ENCODE measurements at regions not wholly inside any gene's neighbourhood (a gene's known extent, or its start where the extent isn't known, plus 50 kb on each side); places are given as distances from the start of the nearest gene placed in this dataset.

DNA sequence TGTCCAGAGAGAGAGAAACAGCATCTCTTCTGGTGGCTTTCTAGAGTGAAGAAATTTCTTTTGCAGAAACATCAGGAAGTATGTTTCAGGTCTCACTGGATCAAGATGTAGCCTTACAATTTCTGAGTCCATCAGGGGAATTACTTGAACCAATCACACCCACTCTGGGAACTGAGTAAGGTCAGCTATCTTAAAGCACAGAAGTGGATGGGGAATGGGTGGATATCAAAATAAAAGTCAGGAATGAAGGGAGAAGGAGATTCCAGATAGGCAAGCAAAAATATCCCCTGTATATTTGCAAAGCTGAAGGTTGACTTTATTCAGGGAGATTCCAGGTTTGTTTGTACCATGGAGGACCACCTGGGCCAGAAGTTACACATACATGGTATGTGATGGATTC is 188.0 kb downstream of the CYRIA start:
- TF ChIP-seq, protein P1, sequence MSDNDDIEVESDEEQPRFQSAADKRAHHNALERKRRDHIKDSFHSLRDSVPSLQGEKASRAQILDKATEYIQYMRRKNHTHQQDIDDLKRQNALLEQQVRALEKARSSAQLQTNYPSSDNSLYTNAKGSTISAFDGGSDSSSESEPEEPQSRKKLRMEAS (IDR thresholded peaks at IDR 0.05), result no peak
- no peak for TF ChIP-seq SP1 (IDR thresholded peaks at IDR 0.05)
- TF ChIP-seq, protein P2, sequence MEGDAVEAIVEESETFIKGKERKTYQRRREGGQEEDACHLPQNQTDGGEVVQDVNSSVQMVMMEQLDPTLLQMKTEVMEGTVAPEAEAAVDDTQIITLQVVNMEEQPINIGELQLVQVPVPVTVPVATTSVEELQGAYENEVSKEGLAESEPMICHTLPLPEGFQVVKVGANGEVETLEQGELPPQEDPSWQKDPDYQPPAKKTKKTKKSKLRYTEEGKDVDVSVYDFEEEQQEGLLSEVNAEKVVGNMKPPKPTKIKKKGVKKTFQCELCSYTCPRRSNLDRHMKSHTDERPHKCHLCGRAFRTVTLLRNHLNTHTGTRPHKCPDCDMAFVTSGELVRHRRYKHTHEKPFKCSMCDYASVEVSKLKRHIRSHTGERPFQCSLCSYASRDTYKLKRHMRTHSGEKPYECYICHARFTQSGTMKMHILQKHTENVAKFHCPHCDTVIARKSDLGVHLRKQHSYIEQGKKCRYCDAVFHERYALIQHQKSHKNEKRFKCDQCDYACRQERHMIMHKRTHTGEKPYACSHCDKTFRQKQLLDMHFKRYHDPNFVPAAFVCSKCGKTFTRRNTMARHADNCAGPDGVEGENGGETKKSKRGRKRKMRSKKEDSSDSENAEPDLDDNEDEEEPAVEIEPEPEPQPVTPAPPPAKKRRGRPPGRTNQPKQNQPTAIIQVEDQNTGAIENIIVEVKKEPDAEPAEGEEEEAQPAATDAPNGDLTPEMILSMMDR (IDR thresholded peaks at IDR 0.05; ENCODE audit: low read depth, low read length, missing input control), result no peak
- TF ChIP-seq TAF1 (conservative IDR thresholded peaks at IDR 0.05), result no peak
- TF ChIP-seq, protein P3, sequence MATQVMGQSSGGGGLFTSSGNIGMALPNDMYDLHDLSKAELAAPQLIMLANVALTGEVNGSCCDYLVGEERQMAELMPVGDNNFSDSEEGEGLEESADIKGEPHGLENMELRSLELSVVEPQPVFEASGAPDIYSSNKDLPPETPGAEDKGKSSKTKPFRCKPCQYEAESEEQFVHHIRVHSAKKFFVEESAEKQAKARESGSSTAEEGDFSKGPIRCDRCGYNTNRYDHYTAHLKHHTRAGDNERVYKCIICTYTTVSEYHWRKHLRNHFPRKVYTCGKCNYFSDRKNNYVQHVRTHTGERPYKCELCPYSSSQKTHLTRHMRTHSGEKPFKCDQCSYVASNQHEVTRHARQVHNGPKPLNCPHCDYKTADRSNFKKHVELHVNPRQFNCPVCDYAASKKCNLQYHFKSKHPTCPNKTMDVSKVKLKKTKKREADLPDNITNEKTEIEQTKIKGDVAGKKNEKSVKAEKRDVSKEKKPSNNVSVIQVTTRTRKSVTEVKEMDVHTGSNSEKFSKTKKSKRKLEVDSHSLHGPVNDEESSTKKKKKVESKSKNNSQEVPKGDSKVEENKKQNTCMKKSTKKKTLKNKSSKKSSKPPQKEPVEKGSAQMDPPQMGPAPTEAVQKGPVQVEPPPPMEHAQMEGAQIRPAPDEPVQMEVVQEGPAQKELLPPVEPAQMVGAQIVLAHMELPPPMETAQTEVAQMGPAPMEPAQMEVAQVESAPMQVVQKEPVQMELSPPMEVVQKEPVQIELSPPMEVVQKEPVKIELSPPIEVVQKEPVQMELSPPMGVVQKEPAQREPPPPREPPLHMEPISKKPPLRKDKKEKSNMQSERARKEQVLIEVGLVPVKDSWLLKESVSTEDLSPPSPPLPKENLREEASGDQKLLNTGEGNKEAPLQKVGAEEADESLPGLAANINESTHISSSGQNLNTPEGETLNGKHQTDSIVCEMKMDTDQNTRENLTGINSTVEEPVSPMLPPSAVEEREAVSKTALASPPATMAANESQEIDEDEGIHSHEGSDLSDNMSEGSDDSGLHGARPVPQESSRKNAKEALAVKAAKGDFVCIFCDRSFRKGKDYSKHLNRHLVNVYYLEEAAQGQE (IDR thresholded peaks at IDR 0.05), result no peak
- TF ChIP-seq JUND (IDR thresholded peaks at IDR 0.05), result no peak
- no peak for TF ChIP-seq GABPA (IDR thresholded peaks at IDR 0.05 in 1 of 2, conservative IDR thresholded peaks at IDR 0.05 in 1 of 2)
- TF ChIP-seq YY1 (IDR thresholded peaks at IDR 0.05), result no peak
